Activated T-cell treated with anti-CD3 and anti-CD28 coated beads for 48 hours (primary cell): ENCODE measurements at regions not wholly inside any gene's neighbourhood (a gene's known extent, or its start where the extent isn't known, plus 50 kb on each side); places are given as distances from the start of the nearest gene placed in this dataset.
"Not testable (repeated sequence)": the region's sequence is repeated elsewhere in the genome, so short reads cannot be mapped to it uniquely, and the experiment has no call there.

Experiments
- DNase-seq: peaks from one replicate; pipeline ENCODE4 v3.0.0-alpha.2; 2020; ENCODE audit warnings: low read depth

GRCh38 chr4:111154934-111155333 lies 532.1 kb upstream of the PITX2 start:
- no peak for DNase-seq

- DNase-seq, result not testable (repeated sequence)
Measured at GRCh38 chr4:111164556-111164955, 541.7 kb upstream of the PITX2 start.

- no peak for DNase-seq
Measured at GRCh38 chr4:111174331-111174730, 551.5 kb upstream of the PITX2 start.

- no peak for DNase-seq
Measured at GRCh38 chr4:111178231-111178630, 555.4 kb upstream of the PITX2 start.

- no peak for DNase-seq
Measured at GRCh38 chr4:111187108-111187507, 564.2 kb upstream of the PITX2 start.

- no peak for DNase-seq
Measured at GRCh38 chr4:111198446-111198845, 575.6 kb upstream of the PITX2 start.

GRCh38 chr4:111204797-111205196 lies 581.9 kb upstream of the PITX2 start:
- DNase-seq, result no peak

GRCh38 chr4:111208970-111209369 lies 586.1 kb upstream of the PITX2 start:
- no peak for DNase-seq

- DNase-seq, result no peak
Measured at GRCh38 chr4:111209706-111210105, 586.8 kb upstream of the PITX2 start.

GRCh38 chr4:111210595-111210994 lies 587.7 kb upstream of the PITX2 start:
- DNase-seq, result no peak

- no peak for DNase-seq
Measured at GRCh38 chr4:111213531-111213930, 590.7 kb upstream of the PITX2 start.

GRCh38 chr4:111214371-111214770 lies 591.5 kb upstream of the PITX2 start:
- DNase-seq, result no peak

- DNase-seq, result no peak
Measured at GRCh38 chr4:111215755-111216154, 592.9 kb upstream of the PITX2 start.

GRCh38 chr4:111216791-111217190 lies 593.9 kb upstream of the PITX2 start:
- no peak for DNase-seq

GRCh38 chr4:111221371-111221770 lies 598.5 kb upstream of the PITX2 start:
- no peak for DNase-seq

GRCh38 chr4:111228396-111228795 lies 605.5 kb upstream of the PITX2 start:
- DNase-seq, result no peak

GRCh38 chr4:111228874-111229273 lies 606.0 kb upstream of the PITX2 start:
- no peak for DNase-seq

- no peak for DNase-seq
Measured at GRCh38 chr4:111230265-111230664, 607.4 kb upstream of the PITX2 start.

- DNase-seq, result no peak
Measured at GRCh38 chr4:111231281-111231680, 608.4 kb upstream of the PITX2 start.

GRCh38 chr4:111234939-111235338 lies 612.1 kb upstream of the PITX2 start:
- DNase-seq, result no peak

GRCh38 chr4:111263836-111264235 lies 641.0 kb upstream of the PITX2 start:
- DNase-seq, result no peak

GRCh38 chr4:111266937-111267336 lies 644.1 kb upstream of the PITX2 start:
- DNase-seq, result no peak

- DNase-seq, result no peak
Measured at GRCh38 chr4:111267786-111268185, 644.9 kb upstream of the PITX2 start.

GRCh38 chr4:111268769-111269414 lies 646.0 kb upstream of the PITX2 start:
- no peak for DNase-seq

GRCh38 chr4:111269439-111269838 lies 646.6 kb upstream of the PITX2 start:
- no peak for DNase-seq
